Esophagus (tissue), 2 donors: ENCODE measurements at regions not wholly inside any gene's neighbourhood (a gene's known extent, or its start where the extent isn't known, plus 50 kb on each side); places are given as distances from the start of the nearest gene placed in this dataset.

Experiments
- H3K27ac ChIP-seq, 2 donors: one replicate each; pipeline ENCODE4 v1.5.1; 2013; ENCODE audit warnings: low read depth in 2 of 2, mild to moderate bottlenecking in 2 of 2, inconsistent platforms in 1 of 2, low read length in 1 of 2, moderate library complexity in 1 of 2
- H3K27me3 ChIP-seq, 2 donors: one replicate each; pipeline ENCODE4 v1.6.1; 2013; ENCODE audit warnings: low read length in 2 of 2, control low read depth in 1 of 2, mild to moderate bottlenecking in 1 of 2; ENCODE audit not compliant: insufficient read depth in 2 of 2, control insufficient read depth in 1 of 2
- H3K36me3 ChIP-seq, 2 donors: one replicate each; pipeline ENCODE4 v1.6.1; 2013; ENCODE audit warnings: low read length in 1 of 2; ENCODE audit not compliant: control insufficient read depth in 2 of 2, insufficient read depth in 2 of 2
- H3K4me1 ChIP-seq, 2 donors: one replicate each; pipeline ENCODE4 v1.6.1; 2013; ENCODE audit warnings: low read length in 1 of 2; ENCODE audit not compliant: control insufficient read depth in 2 of 2, insufficient read depth in 2 of 2
- H3K4me3 ChIP-seq, 2 donors: one replicate each; pipeline ENCODE4 v1.5.1; 2013; ENCODE audit warnings: low read length in 2 of 2, mild to moderate bottlenecking in 2 of 2, low read depth in 1 of 2, moderate library complexity in 1 of 2
- H3K9me3 ChIP-seq, 2 donors: one replicate each; pipeline ENCODE4 v1.6.1; 2013; ENCODE audit warnings: mild to moderate bottlenecking in 2 of 2, low read depth in 1 of 2, low read length in 1 of 2, moderate library complexity in 1 of 2; ENCODE audit not compliant: control insufficient read depth in 2 of 2, insufficient read depth in 1 of 2
- WGBS, 2 donors: extraction: QIAGEN DNeasy Blood & Tissue Kit; methylation state at CpG; one replicate each; pipeline ENCODE4 v1.1.7; 2013; 5-methylcytosine and 5-hydroxymethylcytosine counted together
- donor health status: healthy with polysubstance abuse.
- donor health status: Bipolar disorder and iron deficiency.

- H3K27ac ChIP-seq = no peak overlapping the region
- no peaks in the 10 kb centered on the region for H3K36me3 ChIP-seq
- H3K9me3 ChIP-seq = no peaks in the 10 kb centered on the region
- no peaks in the 10 kb centered on the region for H3K4me1 ChIP-seq
- H3K27me3 ChIP-seq = no peaks in the 10 kb centered on the region
- no peak overlapping the region for H3K4me3 ChIP-seq
Measured at GRCh38 chr5:152193391-152194107, 211.5 kb downstream of the NMUR2 start.

GRCh38 chr5:152188251-152188650 is 216.8 kb downstream of the NMUR2 start:
- H3K27ac ChIP-seq = no peak overlapping the region
- no peaks in the 10 kb centered on the region for H3K36me3 ChIP-seq
- no peaks in the 10 kb centered on the region for H3K4me1 ChIP-seq
- no peaks in the 10 kb centered on the region for H3K27me3 ChIP-seq
- H3K4me3 ChIP-seq = no peak overlapping the region
- H3K9me3 ChIP-seq = no peaks in the 10 kb centered on the region

- H3K4me3 ChIP-seq = no peak overlapping the region
Measured at GRCh38 chr5:152187668-152188067, 217.4 kb downstream of the NMUR2 start.

GRCh38 chr5:152185547-152186245 is 219.4 kb downstream of the NMUR2 start:
- WGBS, 2 donors = 31 to 36% methylated on average over 9 of the region's 9 CpGs
- H3K4me3 ChIP-seq = no peak overlapping the region
- no peaks in the 10 kb centered on the region for H3K9me3 ChIP-seq
- H3K27ac ChIP-seq = no peak overlapping the region
- H3K4me1 ChIP-seq = no peaks in the 10 kb centered on the region
- no peaks in the 10 kb centered on the region for H3K36me3 ChIP-seq
- no peaks in the 10 kb centered on the region for H3K27me3 ChIP-seq

More at GRCh38 chr5:152187668-152188067, 217.4 kb downstream of the NMUR2 start:
- no peaks in the 10 kb centered on the region for H3K36me3 ChIP-seq
- H3K27me3 ChIP-seq = no peaks in the 10 kb centered on the region
- no peaks in the 10 kb centered on the region for H3K4me1 ChIP-seq
- no peaks in the 10 kb centered on the region for H3K9me3 ChIP-seq
- no peak overlapping the region for H3K27ac ChIP-seq

GRCh38 chr5:152184266-152184665 is 220.8 kb downstream of the NMUR2 start:
- 52 to 72% methylated on average over 2 of the region's 2 CpGs for whole genome bisulfite sequencing, 2 donors
- H3K4me3 ChIP-seq = no peak overlapping the region
- H3K36me3 ChIP-seq = no peaks in the 10 kb centered on the region
- no peaks in the 10 kb centered on the region for H3K4me1 ChIP-seq
- H3K9me3 ChIP-seq = peaks cover 0 to 3% of the 10 kb centered on the region in 2 donors
- no peaks in the 10 kb centered on the region for H3K27me3 ChIP-seq
- no peak overlapping the region for H3K27ac ChIP-seq

GRCh38 chr5:152181461-152181860 is 223.6 kb downstream of the NMUR2 start:
- Histone ChIP-seq H3K27me3 (no peaks in the 10 kb centered on the region), H3K4me3 (no peak overlapping the region), H3K27ac (no peak overlapping the region), H3K4me1 (no peaks in the 10 kb centered on the region), H3K36me3 (no peaks in the 10 kb centered on the region), H3K9me3 (peaks cover 0 to 3% of the 10 kb centered on the region in 2 donors)
- WGBS, 2 donors = 64 to 75% methylated on average over 3 of the region's 3 CpGs

GRCh38 chr5:152178350-152178699 is 226.8 kb downstream of the NMUR2 start:
- WGBS, 2 donors = 46 to 56% methylated on average over 2 of the region's 2 CpGs

DNA sequence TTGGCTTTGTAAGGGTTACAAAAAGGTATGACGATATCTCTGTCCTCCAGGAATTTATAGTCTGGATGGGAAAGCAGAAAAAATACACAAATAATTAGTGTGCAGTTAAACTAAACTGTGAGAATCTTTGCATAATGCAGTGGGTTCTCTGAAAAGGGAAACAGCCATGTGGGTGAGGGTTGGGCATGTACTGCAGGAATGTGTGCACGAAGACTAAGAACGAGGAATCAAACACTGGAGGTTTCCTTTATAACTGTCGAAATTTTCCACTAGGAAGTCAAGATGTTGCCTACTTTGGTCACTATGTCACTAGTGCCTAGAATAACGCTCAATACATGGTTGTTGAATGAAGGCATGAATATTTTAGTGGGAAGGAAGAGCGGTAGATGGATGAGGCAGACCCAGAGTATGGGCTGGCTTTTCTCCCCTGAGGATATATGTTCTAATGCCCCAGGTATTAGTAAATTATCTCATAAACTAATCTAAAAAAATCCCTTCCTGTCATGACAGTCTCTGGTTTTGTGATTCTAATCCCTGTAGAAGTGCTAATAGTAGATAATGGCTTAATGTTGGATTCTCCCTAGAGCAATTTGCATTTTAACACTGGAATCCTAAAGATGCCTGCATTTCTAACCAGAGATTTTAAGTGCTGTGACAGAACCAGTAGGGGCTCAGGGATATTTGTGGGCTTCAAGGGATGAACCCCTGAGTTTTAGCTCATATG is 227.3 kb downstream of the NMUR2 start:
- Histone ChIP-seq H3K9me3 (peaks cover 0 to 3% of the 10 kb centered on the region in 2 donors), H3K4me3 (no peak overlapping the region), H3K36me3 (no peaks in the 10 kb centered on the region), H3K4me1 (no peaks in the 10 kb centered on the region), H3K27me3 (no peaks in the 10 kb centered on the region), H3K27ac (no peak overlapping the region)
- WGBS, 2 donors = 77 to 78% methylated on average over 6 of the region's 6 CpGs

More at GRCh38 chr5:152178350-152178699, 226.8 kb downstream of the NMUR2 start:
- H3K27me3 ChIP-seq = no peaks in the 10 kb centered on the region
- H3K9me3 ChIP-seq = peaks cover 0 to 3% of the 10 kb centered on the region in 2 donors
- H3K27ac ChIP-seq = no peak overlapping the region
- no peaks in the 10 kb centered on the region for H3K36me3 ChIP-seq
- no peaks in the 10 kb centered on the region for H3K4me1 ChIP-seq
- no peak overlapping the region for H3K4me3 ChIP-seq

GRCh38 chr5:152171888-152172287 is 233.2 kb downstream of the NMUR2 start:
- 76 to 86% methylated on average over 1 of the region's 1 CpG for WGBS, 2 donors
- H3K27me3 ChIP-seq = no peaks in the 10 kb centered on the region
- no peaks in the 10 kb centered on the region for H3K9me3 ChIP-seq
- H3K4me3 ChIP-seq = no peak overlapping the region
- no peak overlapping the region for H3K27ac ChIP-seq
- no peaks in the 10 kb centered on the region for H3K4me1 ChIP-seq
- H3K36me3 ChIP-seq = no peaks in the 10 kb centered on the region
